Stomach (tissue), 8 donors: ENCODE measurements at regions not wholly inside any gene's neighbourhood (a gene's known extent, or its start where the extent isn't known, plus 50 kb on each side); places are given as distances from the start of the nearest gene placed in this dataset.
A peak's percentile ranks its signal among the peaks of the same experiment; 100 is the strongest.

Source experiments
- DNase-seq, 2 donors: peaks; one replicate each; pipeline versions ENCODE4 v3.0.0 to v3.0.0-alpha.2; 2013 to 2019
- H3K27ac ChIP-seq, 5 donors: fragments of 200-600 bp in 4 of 5; sonication (generic) in 4 of 5; one replicate each; pipeline ENCODE4 v1.5.1; 2013 to 2019; ENCODE audit warnings: mild to moderate bottlenecking in 1 of 5, moderate library complexity in 1 of 5
- H3K27me3 ChIP-seq, 3 donors: fragments of 200-600 bp; sonication (generic); one replicate each; pipeline ENCODE4 v1.5.1; 2017 to 2019; ENCODE audit warnings: mixed run types in 1 of 3
- H3K36me3 ChIP-seq, 4 donors: fragments of 200-600 bp; sonication (generic); 1 replicate in 3 of 4; 2 replicates in 1 of 4; pipeline ENCODE4 v1.5.1; 2016 to 2019
- H3K4me1 ChIP-seq, 4 donors: fragments of 200-600 bp; sonication (generic); one replicate each; pipeline ENCODE4 v1.5.1; 2016 to 2019
- H3K4me3 ChIP-seq, 4 donors: fragments of 200-600 bp; sonication (generic) in 3 of 4; one replicate each; pipeline ENCODE4 v1.5.1; 2016 to 2019; ENCODE audit warnings: mild to moderate bottlenecking in 1 of 4
- H3K9me3 ChIP-seq, 4 donors: fragments of 200-600 bp; sonication (generic); one replicate each; pipeline ENCODE4 v1.5.1; 2016 to 2019
- CTCF ChIP-seq, 7 experiments: fragments of 450-650 bp in 4 of 7; fragments of 200-600 bp in 3 of 7; sonication (generic) in 3 of 7; IDR thresholded peaks; one replicate each; pipeline ENCODE4 v1.5.1; 2016 to 2019; ENCODE audit warnings: antibody characterized with exemption in 7 of 7, control low read depth in 2 of 7, mild to moderate bottlenecking in 1 of 7
- EP300 ChIP-seq: sonication (generic); formaldehyde crosslinking; IDR thresholded peaks from one replicate; pipeline ENCODE4 v1.6.1; 2017; ENCODE audit warnings: antibody characterized with exemption
- POLR2A ChIP-seq, 4 donors: fragments of 450-650 bp; IDR thresholded peaks; one replicate each; pipeline ENCODE4 v1.6.1; 2016; ENCODE audit warnings: antibody characterized with exemption in 4 of 4, control low read depth in 2 of 4, mild to moderate bottlenecking in 1 of 4, moderate library complexity in 1 of 4
- POLR2AphosphoS5 ChIP-seq, 3 donors: sonication (generic); formaldehyde crosslinking; IDR thresholded peaks; one replicate each; pipeline ENCODE4 v1.6.1; 2016; ENCODE audit warnings: antibody characterized with exemption in 3 of 3
- WGBS, 5 donors: extraction: QIAGEN DNeasy Blood & Tissue Kit in 3 of 5; methylation state at CpG; one replicate each; pipeline versions ENCODE4 v1.1.5 to v1.1.7; 2013 to 2018; 5-methylcytosine and 5-hydroxymethylcytosine counted together
- intact Hi-C: fragments of 100-400 bp; cut with DNase I; formaldehyde crosslinking; loops from one replicate; pipeline ENCODE4 v1.15.1; 2023; ENCODE audit warnings: low total_unique reads
- donor health status: healthy with polysubstance abuse.
- donor health status: Bipolar disorder and iron deficiency.
- donor health status: healthy.

- 74 to 87% (median 84%) methylated on average over 4 of the region's 4 CpGs for WGBS, 5 donors
Measured at GRCh38 chr15:91566141-91566540, 287.4 kb upstream of the SLCO3A1 start.

GRCh38 chr15:91568036-91568435 is 285.5 kb upstream of the SLCO3A1 start:
- TF ChIP-seq EP300 (no peak), POLR2A (IDR thresholded peaks at IDR 0.05) (no peak), POLR2AphosphoS5 (IDR thresholded peaks at IDR 0.05) (no peak), CTCF (IDR thresholded peaks at IDR 0.05) (no peak)
- Histone ChIP-seq H3K36me3 (no peaks in the 10 kb centered on the region), H3K27ac (no peak overlapping the region), H3K27me3 (no peaks in the 10 kb centered on the region), H3K4me3 (no peak overlapping the region), H3K9me3 (no peaks in the 10 kb centered on the region), H3K4me1 (no peaks in the 10 kb centered on the region)
- 80 to 90% (median 85%) methylated on average over 2 of the region's 2 CpGs for WGBS, 5 donors
- DNase-seq: no peak
- intact Hi-C loops: no loop called here

More at GRCh38 chr15:91566141-91566540, 287.4 kb upstream of the SLCO3A1 start:
- H3K9me3 ChIP-seq: no peaks in the 10 kb centered on the region
- no peak overlapping the region for H3K4me3 ChIP-seq
- intact Hi-C loops: no loop called here
- no peaks in the 10 kb centered on the region for H3K27me3 ChIP-seq
- TF ChIP-seq POLR2A (IDR thresholded peaks at IDR 0.05): no peak
- no peak for TF ChIP-seq CTCF (IDR thresholded peaks at IDR 0.05)
- TF ChIP-seq POLR2AphosphoS5 (IDR thresholded peaks at IDR 0.05): no peak
- no peak for TF ChIP-seq EP300
- no peak for DNase-seq
- H3K36me3 ChIP-seq: no peaks in the 10 kb centered on the region
- H3K27ac ChIP-seq: no peak overlapping the region
- no peaks in the 10 kb centered on the region for H3K4me1 ChIP-seq

GRCh38 chr15:91572110-91572509 is 281.4 kb upstream of the SLCO3A1 start:
- intact Hi-C loops: no loop called here
- Histone ChIP-seq H3K4me3 (no peak overlapping the region), H3K4me1 (no peaks in the 10 kb centered on the region), H3K27me3 (no peaks in the 10 kb centered on the region), H3K36me3 (no peaks in the 10 kb centered on the region), H3K9me3 (no peaks in the 10 kb centered on the region), H3K27ac (no peak overlapping the region)
- DNase-seq: peak; percentile 67 to 70
- 33 to 46% (median 37%) methylated on average over 5 of the region's 5 CpGs for WGBS, 5 donors
- no peak for TF ChIP-seq POLR2A (IDR thresholded peaks at IDR 0.05)
- no peak for TF ChIP-seq EP300
- no peak for TF ChIP-seq POLR2AphosphoS5 (IDR thresholded peaks at IDR 0.05)
- TF ChIP-seq CTCF (IDR thresholded peaks at IDR 0.05): no peak

GRCh38 chr15:91576096-91576495 is 277.4 kb upstream of the SLCO3A1 start:
- Histone ChIP-seq H3K36me3 (no peaks in the 10 kb centered on the region), H3K4me1 (no peaks in the 10 kb centered on the region), H3K27me3 (no peaks in the 10 kb centered on the region), H3K9me3 (no peaks in the 10 kb centered on the region), H3K27ac (no peak overlapping the region), H3K4me3 (no peak overlapping the region)
- intact Hi-C loops: no loop called here
- no peak for TF ChIP-seq POLR2AphosphoS5 (IDR thresholded peaks at IDR 0.05)
- no peak for TF ChIP-seq CTCF (IDR thresholded peaks at IDR 0.05)
- no peak for TF ChIP-seq EP300
- TF ChIP-seq POLR2A (IDR thresholded peaks at IDR 0.05): no peak
- no peak for DNase-seq
- WGBS, 5 donors: 75 to 87% (median 80%) methylated on average over 4 of the region's 4 CpGs
